ENCODE measurements at regions not wholly inside any gene's neighbourhood (a gene's known extent, or its start where the extent isn't known, plus 50 kb on each side); places are given as distances from the start of the nearest gene placed in this dataset.

- TF ChIP-seq CHD7 (IDR thresholded peaks at IDR 0.05; ENCODE audit: insufficient replicate concordance, low read length), result no peak
- no peak for TF ChIP-seq RNF2 (IDR thresholded peaks at IDR 0.05; ENCODE audit: borderline replicate concordance, low read depth, low read length, missing control alignments, poor library complexity, severe bottlenecking)
These were observed 490.0 kb upstream of the ZFHX3 start (continued) for GRCh38 chr16:73537921-73538320.

Measured in H1 (cell line).